Caco-2 (cell line): ENCODE measurements at regions not wholly inside any gene's neighbourhood (a gene's known extent, or its start where the extent isn't known, plus 50 kb on each side); places are given as distances from the start of the nearest gene placed in this dataset.

Source experiments
- BruUV-seq: library from RNA; stranded (reverse); fragments of 400-500 nt; replicated peaks from 2 replicates; lab custom pipeline; 2021; lab: Mats Ljungman, UMichigan
- CTCF ChIA-PET: fragments of 300-600 bp; sonication (Branson Sonifier 250); formaldehyde crosslinking; loops from one replicate; lab custom pipeline; 2022; ENCODE audit warnings: antibody characterized with exemption; lab: Charles Lee
- POLR2A ChIA-PET: fragments of 300-600 bp; sonication (Branson Sonifier 250); formaldehyde crosslinking; loops from one replicate; lab custom pipeline; 2022; ENCODE audit warnings: antibody characterized with exemption; lab: Charles Lee
- DNase-seq, 2 experiments: peaks; one replicate each; pipeline versions ENCODE4 v3.0.0 to v3.0.0-alpha.2; 2020 to 2022
- H3K27me3 ChIP-seq: replicated peaks from 2 replicates; pipeline ENCODE4 v1.6.0; 2011; ENCODE audit warnings: low read length; ENCODE audit not compliant: control insufficient read depth, insufficient read depth
- H3K36me3 ChIP-seq: 2 replicates; pipeline ENCODE4 v1.5.1; 2011; ENCODE audit warnings: low read length; ENCODE audit not compliant: control insufficient read depth, insufficient read depth
- H3K4me1 ChIP-seq: fragments of 250-450 bp; sonication (Bioruptor Pico); 2 replicates; pipeline ENCODE4 v1.5.1; 2020; ENCODE audit warnings: mild to moderate bottlenecking
- H3K4me3 ChIP-seq: 2 replicates; pipeline ENCODE4 v1.5.1; 2011; ENCODE audit warnings: low read depth, mild to moderate bottlenecking, control low read depth, low read length
- H3K9me3 ChIP-seq: fragments of 250-450 bp; sonication (Bioruptor Pico); 2 replicates; pipeline ENCODE4 v1.5.1; 2020; ENCODE audit warnings: mild to moderate bottlenecking, moderate library complexity
- H3K27ac Mint-ChIP-seq: one replicate; pipeline ENCODE4 v1.8.0; 2022; ENCODE audit warnings: mixed read lengths; ENCODE audit not compliant: unreplicated experiment
- H3K27me3 Mint-ChIP-seq: one replicate; pipeline ENCODE4 v1.8.0; 2022; ENCODE audit warnings: mixed read lengths; ENCODE audit not compliant: insufficient read depth, unreplicated experiment
- H3K36me3 Mint-ChIP-seq: one replicate; pipeline ENCODE4 v1.8.0; 2022; ENCODE audit warnings: mild to moderate bottlenecking, mixed read lengths; ENCODE audit not compliant: insufficient read depth, unreplicated experiment
- H3K4me1 Mint-ChIP-seq: one replicate; pipeline ENCODE4 v1.8.0; 2022; ENCODE audit warnings: low read depth, mixed read lengths; ENCODE audit not compliant: unreplicated experiment
- H3K4me3 Mint-ChIP-seq: one replicate; pipeline ENCODE4 v1.8.0; 2022; ENCODE audit warnings: mild to moderate bottlenecking, moderate library complexity, mixed read lengths; ENCODE audit not compliant: unreplicated experiment
- H3K9me3 Mint-ChIP-seq: one replicate; pipeline ENCODE4 v1.8.0; 2022; ENCODE audit warnings: mixed read lengths; ENCODE audit not compliant: unreplicated experiment
- intact Hi-C: fragments of 100-400 bp; cut with micrococcal nuclease; formaldehyde crosslinking; loops from one replicate; pipeline ENCODE4 v1.10.0; 2022; ENCODE audit not compliant: unreplicated experiment
- TF ChIP-seq, protein P1 (sequence below), 2 experiments: fragments of 200-600 bp in 1 of 2; IDR thresholded peaks; 1 replicate in 1 of 2; 2 replicates in 1 of 2; pipeline versions ENCODE4 v1.5.1 to v1.8.0; 2011 to 2022; ENCODE audit warnings: antibody characterized with exemption in 1 of 2, control low read depth in 1 of 2, inconsistent platforms in 1 of 2, low read depth in 1 of 2, low read length in 1 of 2, mild to moderate bottlenecking in 1 of 2, moderate library complexity in 1 of 2; ENCODE audit not compliant: insufficient read depth in 1 of 2, severe bottlenecking in 1 of 2, unreplicated experiment in 1 of 2

DNA sequence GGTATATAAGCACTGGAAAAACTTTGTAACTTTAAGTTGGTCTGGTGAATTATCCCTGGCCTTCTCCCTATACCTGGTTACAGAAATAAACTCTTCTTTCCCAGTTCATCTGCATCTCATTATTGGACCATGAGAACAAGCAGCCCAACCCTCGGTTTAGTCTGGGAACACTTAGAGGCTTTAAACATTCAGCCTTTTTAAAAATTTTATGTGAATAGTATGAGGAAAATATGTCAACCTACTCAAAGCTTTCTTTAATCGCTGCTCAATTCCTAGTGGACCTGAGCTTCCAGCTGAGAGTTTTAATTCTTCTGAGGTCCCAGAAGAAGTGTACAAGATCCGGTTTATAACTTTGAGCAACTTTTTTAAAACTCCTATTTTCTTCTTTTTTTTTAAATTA lies 358.6 kb upstream of the NOCT start:
- H3K27ac Mint-ChIP-seq, result no peak overlapping the region
- H3K9me3 Mint-ChIP-seq, result peaks cover 8% of the 10 kb centered on the region
- no peaks in the 10 kb centered on the region for H3K27me3 Mint-ChIP-seq
- TF ChIP-seq, protein P1, sequence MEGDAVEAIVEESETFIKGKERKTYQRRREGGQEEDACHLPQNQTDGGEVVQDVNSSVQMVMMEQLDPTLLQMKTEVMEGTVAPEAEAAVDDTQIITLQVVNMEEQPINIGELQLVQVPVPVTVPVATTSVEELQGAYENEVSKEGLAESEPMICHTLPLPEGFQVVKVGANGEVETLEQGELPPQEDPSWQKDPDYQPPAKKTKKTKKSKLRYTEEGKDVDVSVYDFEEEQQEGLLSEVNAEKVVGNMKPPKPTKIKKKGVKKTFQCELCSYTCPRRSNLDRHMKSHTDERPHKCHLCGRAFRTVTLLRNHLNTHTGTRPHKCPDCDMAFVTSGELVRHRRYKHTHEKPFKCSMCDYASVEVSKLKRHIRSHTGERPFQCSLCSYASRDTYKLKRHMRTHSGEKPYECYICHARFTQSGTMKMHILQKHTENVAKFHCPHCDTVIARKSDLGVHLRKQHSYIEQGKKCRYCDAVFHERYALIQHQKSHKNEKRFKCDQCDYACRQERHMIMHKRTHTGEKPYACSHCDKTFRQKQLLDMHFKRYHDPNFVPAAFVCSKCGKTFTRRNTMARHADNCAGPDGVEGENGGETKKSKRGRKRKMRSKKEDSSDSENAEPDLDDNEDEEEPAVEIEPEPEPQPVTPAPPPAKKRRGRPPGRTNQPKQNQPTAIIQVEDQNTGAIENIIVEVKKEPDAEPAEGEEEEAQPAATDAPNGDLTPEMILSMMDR (IDR thresholded peaks at IDR 0.05; ENCODE audit: insufficient read depth in 1 of 2, low read depth in 1 of 2, low read length in 1 of 2, severe bottlenecking in 1 of 2, unreplicated experiment in 1 of 2), result no peak
- H3K27me3 ChIP-seq, result no peaks in the 10 kb centered on the region
- intact Hi-C loops, result no loop called here
- DNase-seq, result no peak
- no TSS peak for BruUV-seq
- no peak overlapping the region for H3K4me3 ChIP-seq
- H3K4me1 ChIP-seq, result peaks cover 13% of the 10 kb centered on the region
- ChIA-PET POLR2A (no interaction called here), CTCF (no interaction called here)
- H3K36me3 ChIP-seq, result no peaks in the 10 kb centered on the region
- H3K36me3 Mint-ChIP-seq, result no peaks in the 10 kb centered on the region
- H3K9me3 ChIP-seq, result no peaks in the 10 kb centered on the region
- H3K4me1 Mint-ChIP-seq, result peaks cover 6% of the 10 kb centered on the region
- no peak overlapping the region for H3K4me3 Mint-ChIP-seq

DNA sequence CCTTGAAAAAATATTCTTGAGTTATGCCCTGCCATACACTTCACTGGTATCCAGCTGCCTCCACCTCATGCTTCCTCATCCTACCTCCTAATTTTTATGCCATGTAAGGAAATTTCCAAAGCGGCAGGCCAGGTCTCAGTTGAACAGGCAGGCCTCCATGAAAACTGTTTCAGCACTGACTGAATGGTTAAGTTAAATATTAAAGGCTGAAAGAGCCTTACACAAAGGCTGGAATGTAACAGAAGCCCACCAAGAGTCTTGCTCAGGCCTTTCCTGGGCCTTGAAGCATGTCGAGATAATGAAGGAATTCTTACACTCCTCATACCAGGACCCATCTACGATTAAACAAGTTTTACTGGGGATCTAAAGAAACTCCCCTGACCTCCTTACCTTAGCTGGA lies 359.6 kb upstream of the NOCT start:
- H3K27ac Mint-ChIP-seq, result no peak overlapping the region
- CTCF ChIA-PET, result no interaction called here
- intact Hi-C loops, result no loop called here

DNA sequence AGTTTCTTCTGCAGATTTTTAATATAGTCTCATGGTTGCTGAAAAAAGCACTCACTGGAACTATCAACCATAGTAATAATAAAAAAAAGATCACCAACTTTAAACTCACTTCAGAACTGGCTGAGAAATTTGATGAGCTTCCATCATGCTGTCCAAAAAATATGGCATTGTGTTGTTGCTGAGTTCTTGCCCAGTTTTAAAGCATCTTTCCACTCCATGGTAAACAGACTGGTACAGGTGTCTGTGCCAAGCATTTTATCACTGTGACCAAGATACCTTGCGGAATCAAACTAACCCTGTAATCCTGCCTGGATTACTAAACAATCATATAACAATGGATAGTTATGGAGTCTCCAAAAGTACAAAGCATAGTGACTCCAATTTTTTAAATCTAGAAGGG lies 360.3 kb upstream of the NOCT start:
- H3K36me3 Mint-ChIP-seq, result no peaks in the 10 kb centered on the region
- Histone ChIP-seq H3K4me1 (peaks cover 13% of the 10 kb centered on the region), H3K9me3 (no peaks in the 10 kb centered on the region), H3K36me3 (no peaks in the 10 kb centered on the region), H3K27me3 (no peaks in the 10 kb centered on the region), H3K4me3 (no peak overlapping the region)
- TF ChIP-seq, protein P1 (IDR thresholded peaks at IDR 0.05; ENCODE audit: insufficient read depth in 1 of 2, low read depth in 1 of 2, low read length in 1 of 2, severe bottlenecking in 1 of 2, unreplicated experiment in 1 of 2), result no peak
- H3K4me3 Mint-ChIP-seq, result no peak overlapping the region
- H3K9me3 Mint-ChIP-seq, result peaks cover 15% of the 10 kb centered on the region
- ChIA-PET POLR2A (no interaction called here), CTCF (no interaction called here)
- no peaks in the 10 kb centered on the region for H3K27me3 Mint-ChIP-seq
- BruUV-seq, result no TSS peak
- intact Hi-C loops, result no loop called here
- no peak overlapping the region for H3K27ac Mint-ChIP-seq
- peaks cover 6% of the 10 kb centered on the region for H3K4me1 Mint-ChIP-seq
- no peak for DNase-seq

More for the DNA sequence above, 359.6 kb upstream of the NOCT start:
- no peaks in the 10 kb centered on the region for H3K36me3 Mint-ChIP-seq
- POLR2A ChIA-PET, result no interaction called here
- no TSS peak for BruUV-seq
- H3K9me3 Mint-ChIP-seq, result peaks cover 15% of the 10 kb centered on the region
- DNase-seq, result no peak
- Histone ChIP-seq H3K4me1 (peaks cover 13% of the 10 kb centered on the region), H3K27me3 (no peaks in the 10 kb centered on the region), H3K36me3 (no peaks in the 10 kb centered on the region), H3K9me3 (no peaks in the 10 kb centered on the region), H3K4me3 (no peak overlapping the region)
- no peak overlapping the region for H3K4me3 Mint-ChIP-seq
- TF ChIP-seq, protein P1 (IDR thresholded peaks at IDR 0.05; ENCODE audit: insufficient read depth in 1 of 2, low read depth in 1 of 2, low read length in 1 of 2, severe bottlenecking in 1 of 2, unreplicated experiment in 1 of 2), result no peak
- H3K4me1 Mint-ChIP-seq, result peaks cover 6% of the 10 kb centered on the region
- no peaks in the 10 kb centered on the region for H3K27me3 Mint-ChIP-seq
